ENCODE measurements at regions not wholly inside any gene's neighbourhood (a gene's known extent, or its start where the extent isn't known, plus 50 kb on each side); places are given as distances from the start of the nearest gene placed in this dataset.

GRCh38 chr12:69061574-69061973, 128.6 kb upstream of the CPM start:
- no peak for DNase-seq (ENCODE audit: low read depth in 2 of 2)

GRCh38 chr12:69062621-69063237, 129.8 kb upstream of the CPM start:
- no peak for DNase-seq (ENCODE audit: low read depth in 2 of 2)

GRCh38 chr12:69064734-69065443, 131.9 kb upstream of the CPM start:
- no peak for DNase-seq (ENCODE audit: low read depth in 2 of 2)

GRCh38 chr12:69065775-69066174, 132.8 kb upstream of the CPM start:
- no peak for DNase-seq (ENCODE audit: low read depth in 2 of 2)

GRCh38 chr12:69066492-69067373, 133.8 kb upstream of the CPM start:
- no peak for DNase-seq (ENCODE audit: low read depth in 2 of 2)

- DNase-seq (ENCODE audit: low read depth in 2 of 2), result no peak
Observed at GRCh38 chr12:69067713-69068112, 134.7 kb upstream of the CPM start.

GRCh38 chr12:69068448-69068847, 135.5 kb upstream of the CPM start:
- DNase-seq (ENCODE audit: low read depth in 2 of 2), result no peak

GRCh38 chr12:69069479-69069878, 136.5 kb upstream of the CPM start:
- DNase-seq (ENCODE audit: low read depth in 2 of 2), result no peak

- DNase-seq (ENCODE audit: low read depth in 2 of 2), result peak; percentile 50 to 57
Observed at GRCh38 chr12:69070319-69071090, 137.5 kb upstream of the CPM start.

GRCh38 chr12:69071091-69071370, 138.1 kb upstream of the CPM start:
- DNase-seq (ENCODE audit: low read depth in 2 of 2), result no peak

- no peak for DNase-seq (ENCODE audit: low read depth in 2 of 2)
Observed at GRCh38 chr12:69073035-69073434, 140.1 kb upstream of the CPM start.

GRCh38 chr12:69074556-69075349, 141.8 kb upstream of the CPM start:
- DNase-seq (ENCODE audit: low read depth in 2 of 2), result no peak

GRCh38 chr12:69083689-69084088, 150.7 kb upstream of the CPM start:
- no peak for DNase-seq (ENCODE audit: low read depth in 2 of 2)

GRCh38 chr12:69084816-69085378, 151.9 kb upstream of the CPM start:
- no peak for DNase-seq (ENCODE audit: low read depth in 2 of 2)

GRCh38 chr12:69085852-69086251, 152.9 kb upstream of the CPM start:
- no peak for DNase-seq (ENCODE audit: low read depth in 2 of 2)

- DNase-seq (ENCODE audit: low read depth in 2 of 2), result no peak
Observed at GRCh38 chr12:69087986-69088385, 151.4 kb upstream of the CPSF6 start.

GRCh38 chr12:69090722-69091121, 148.6 kb upstream of the CPSF6 start:
- DNase-seq (ENCODE audit: low read depth in 2 of 2), result no peak

GRCh38 chr12:69091442-69092017, 147.8 kb upstream of the CPSF6 start:
- no peak for DNase-seq (ENCODE audit: low read depth in 2 of 2)

GRCh38 chr12:69092137-69092536, 147.2 kb upstream of the CPSF6 start:
- DNase-seq (ENCODE audit: low read depth in 2 of 2), result no peak

- DNase-seq (ENCODE audit: low read depth in 2 of 2), result no peak
Observed at GRCh38 chr12:69094606-69095216, 144.7 kb upstream of the CPSF6 start.

Measured in stimulated activated CD4-positive, alpha-beta T cell treated with anti-CD3 and anti-CD28 coated beads, Interleukin-4, amount 100 ng/mL, for 48 hours (primary cell).